Astrocyte (in vitro differentiated cells and primary cell): ENCODE measurements at regions not wholly inside any gene's neighbourhood (a gene's known extent, or its start where the extent isn't known, plus 50 kb on each side); places are given as distances from the start of the nearest gene placed in this dataset.

ENCODE experiments used
- EZH2 ChIP-seq: IDR thresholded peaks from 2 replicates; pipeline ENCODE4 v1.6.1; 2012; ENCODE audit warnings: mild to moderate bottlenecking, low read length, inconsistent platforms; ENCODE audit not compliant: insufficient read depth
- TF ChIP-seq, protein P1 (sequence below): IDR thresholded peaks from 2 replicates; pipeline ENCODE4 v1.5.1; 2011; ENCODE audit warnings: low read depth, mild to moderate bottlenecking, inconsistent platforms, low read length, moderate library complexity; ENCODE audit not compliant: insufficient read depth

- TF ChIP-seq, protein P1, sequence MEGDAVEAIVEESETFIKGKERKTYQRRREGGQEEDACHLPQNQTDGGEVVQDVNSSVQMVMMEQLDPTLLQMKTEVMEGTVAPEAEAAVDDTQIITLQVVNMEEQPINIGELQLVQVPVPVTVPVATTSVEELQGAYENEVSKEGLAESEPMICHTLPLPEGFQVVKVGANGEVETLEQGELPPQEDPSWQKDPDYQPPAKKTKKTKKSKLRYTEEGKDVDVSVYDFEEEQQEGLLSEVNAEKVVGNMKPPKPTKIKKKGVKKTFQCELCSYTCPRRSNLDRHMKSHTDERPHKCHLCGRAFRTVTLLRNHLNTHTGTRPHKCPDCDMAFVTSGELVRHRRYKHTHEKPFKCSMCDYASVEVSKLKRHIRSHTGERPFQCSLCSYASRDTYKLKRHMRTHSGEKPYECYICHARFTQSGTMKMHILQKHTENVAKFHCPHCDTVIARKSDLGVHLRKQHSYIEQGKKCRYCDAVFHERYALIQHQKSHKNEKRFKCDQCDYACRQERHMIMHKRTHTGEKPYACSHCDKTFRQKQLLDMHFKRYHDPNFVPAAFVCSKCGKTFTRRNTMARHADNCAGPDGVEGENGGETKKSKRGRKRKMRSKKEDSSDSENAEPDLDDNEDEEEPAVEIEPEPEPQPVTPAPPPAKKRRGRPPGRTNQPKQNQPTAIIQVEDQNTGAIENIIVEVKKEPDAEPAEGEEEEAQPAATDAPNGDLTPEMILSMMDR, result no peak
- no peak for TF ChIP-seq EZH2
Measured at GRCh38 chr6:4550227-4550597, 226.0 kb upstream of the CDYL start.
